ENCODE measurements at regions not wholly inside any gene's neighbourhood (a gene's known extent, or its start where the extent isn't known, plus 50 kb on each side); places are given as distances from the start of the nearest gene placed in this dataset.

GRCh38 chr10:56116684-56117083 is 244.4 kb downstream of the ZWINT start:
- no peak overlapping the region for H3K4ac ChIP-seq (ENCODE audit: low read depth, low read length)
- H3K79me1 ChIP-seq (ENCODE audit: low read length) = no peaks in the 10 kb centered on the region
- H2BK120ac ChIP-seq (ENCODE audit: insufficient read depth, low read length, poor library complexity) = no peak overlapping the region
- no peak overlapping the region for H4K8ac ChIP-seq (ENCODE audit: low read depth, low read length)
- no peak overlapping the region for H3K14ac ChIP-seq (ENCODE audit: low read length)
- no peaks in the 10 kb centered on the region for H3K36me3 ChIP-seq (ENCODE audit: control insufficient read depth in 1 of 2, insufficient read depth in 2 of 2, low read length in 2 of 2)
- no peak overlapping the region for H3K23ac ChIP-seq (ENCODE audit: low read length)
- H3K18ac ChIP-seq (ENCODE audit: low read length) = no peak overlapping the region
- H2BK12ac ChIP-seq (ENCODE audit: low read length) = no peak overlapping the region
- H3K4me1 ChIP-seq (ENCODE audit: control insufficient read depth in 1 of 2, insufficient read depth in 2 of 2, low read length in 2 of 2) = no peaks in the 10 kb centered on the region
- H4K12ac ChIP-seq (ENCODE audit: low read depth, low read length) = no peak overlapping the region
- no peak overlapping the region for H2BK5ac ChIP-seq (ENCODE audit: low read depth, low read length, poor library complexity)
- no peak overlapping the region for H3K4me2 ChIP-seq (ENCODE audit: low read length)
- H3K27me3 ChIP-seq (ENCODE audit: insufficient read depth, low read length) = no peaks in the 10 kb centered on the region
- H4K91ac ChIP-seq (ENCODE audit: low read depth, low read length) = no peak overlapping the region
- no peak for DNase-seq
- no peak overlapping the region for H2AK5ac ChIP-seq (ENCODE audit: low read length)
- no peaks in the 10 kb centered on the region for H3K9me3 ChIP-seq (ENCODE audit: insufficient read depth, low read depth, low read length)
- no peak overlapping the region for H2AFZ ChIP-seq (ENCODE audit: insufficient read depth, low read length, poor library complexity)
- H3K4me3 ChIP-seq (ENCODE audit: low read depth, low read length) = no peak overlapping the region
- H3K9ac ChIP-seq (ENCODE audit: low read length) = no peak overlapping the region
- H3K79me2 ChIP-seq (ENCODE audit: control insufficient read depth, insufficient read depth, low read length, poor library complexity) = no peaks in the 10 kb centered on the region
- WGBS (ENCODE audit: extremely low coverage, insufficient coverage, insufficient read length) = no CpG with 5 or more reads among the region's 1 CpG
- no peak overlapping the region for H3K27ac ChIP-seq (ENCODE audit: low read depth, low read length)

GRCh38 chr10:56109454-56109853 is 251.6 kb downstream of the ZWINT start:
- Histone ChIP-seq H3K79me2 (ENCODE audit: control insufficient read depth, insufficient read depth, low read length, poor library complexity) (no peaks in the 10 kb centered on the region), H4K12ac (ENCODE audit: low read depth, low read length) (no peak overlapping the region), H4K8ac (ENCODE audit: low read depth, low read length) (no peak overlapping the region), H2AK5ac (ENCODE audit: low read length) (no peak overlapping the region), H3K79me1 (ENCODE audit: low read length) (no peaks in the 10 kb centered on the region), H3K18ac (ENCODE audit: low read length) (no peak overlapping the region), H3K4me3 (ENCODE audit: low read depth, low read length) (no peak overlapping the region), H3K14ac (ENCODE audit: low read length) (no peak overlapping the region), H3K4me1 (ENCODE audit: control insufficient read depth in 1 of 2, insufficient read depth in 2 of 2, low read length in 2 of 2) (no peaks in the 10 kb centered on the region), H2BK120ac (ENCODE audit: insufficient read depth, low read length, poor library complexity) (no peak overlapping the region), H3K36me3 (ENCODE audit: control insufficient read depth in 1 of 2, insufficient read depth in 2 of 2, low read length in 2 of 2) (no peaks in the 10 kb centered on the region), H3K27me3 (ENCODE audit: insufficient read depth, low read length) (no peaks in the 10 kb centered on the region), H3K9me3 (ENCODE audit: insufficient read depth, low read depth, low read length) (no peaks in the 10 kb centered on the region), H4K91ac (ENCODE audit: low read depth, low read length) (no peak overlapping the region), H3K4ac (ENCODE audit: low read depth, low read length) (no peak overlapping the region), H3K23ac (ENCODE audit: low read length) (no peak overlapping the region), H2BK5ac (ENCODE audit: low read depth, low read length, poor library complexity) (no peak overlapping the region), H2BK12ac (ENCODE audit: low read length) (no peak overlapping the region), H3K27ac (ENCODE audit: low read depth, low read length) (no peak overlapping the region), H3K4me2 (ENCODE audit: low read length) (no peak overlapping the region), H2AFZ (ENCODE audit: insufficient read depth, low read length, poor library complexity) (no peak overlapping the region), H3K9ac (ENCODE audit: low read length) (no peak overlapping the region)
- DNase-seq = no peak
- WGBS (ENCODE audit: extremely low coverage, insufficient coverage, insufficient read length) = no CpG with 5 or more reads among the region's 13 CpGs

- Histone ChIP-seq H3K79me1 (ENCODE audit: low read length) (no peaks in the 10 kb centered on the region), H4K8ac (ENCODE audit: low read depth, low read length) (no peak overlapping the region), H4K12ac (ENCODE audit: low read depth, low read length) (no peak overlapping the region), H2BK120ac (ENCODE audit: insufficient read depth, low read length, poor library complexity) (no peak overlapping the region), H3K4ac (ENCODE audit: low read depth, low read length) (no peak overlapping the region), H3K27me3 (ENCODE audit: insufficient read depth, low read length) (no peaks in the 10 kb centered on the region), H3K9me3 (ENCODE audit: insufficient read depth, low read depth, low read length) (no peaks in the 10 kb centered on the region), H3K4me1 (ENCODE audit: control insufficient read depth in 1 of 2, insufficient read depth in 2 of 2, low read length in 2 of 2) (no peaks in the 10 kb centered on the region), H4K91ac (ENCODE audit: low read depth, low read length) (no peak overlapping the region), H3K79me2 (ENCODE audit: control insufficient read depth, insufficient read depth, low read length, poor library complexity) (no peaks in the 10 kb centered on the region), H3K4me3 (ENCODE audit: low read depth, low read length) (no peak overlapping the region), H3K9ac (ENCODE audit: low read length) (no peak overlapping the region), H3K23ac (ENCODE audit: low read length) (no peak overlapping the region), H3K18ac (ENCODE audit: low read length) (no peak overlapping the region), H2BK12ac (ENCODE audit: low read length) (no peak overlapping the region), H3K36me3 (ENCODE audit: control insufficient read depth in 1 of 2, insufficient read depth in 2 of 2, low read length in 2 of 2) (no peaks in the 10 kb centered on the region), H3K27ac (ENCODE audit: low read depth, low read length) (no peak overlapping the region), H3K14ac (ENCODE audit: low read length) (no peak overlapping the region), H2BK5ac (ENCODE audit: low read depth, low read length, poor library complexity) (no peak overlapping the region), H2AK5ac (ENCODE audit: low read length) (no peak overlapping the region), H3K4me2 (ENCODE audit: low read length) (no peak overlapping the region), H2AFZ (ENCODE audit: insufficient read depth, low read length, poor library complexity) (no peak overlapping the region)
- WGBS (ENCODE audit: extremely low coverage, insufficient coverage, insufficient read length) = no CpG with 5 or more reads among the region's 4 CpGs
- DNase-seq = no peak
Measured at GRCh38 chr10:56104923-56105322, 256.1 kb downstream of the ZWINT start.

GRCh38 chr10:56104487-56104886 is 256.6 kb downstream of the ZWINT start:
- no peak overlapping the region for H4K12ac ChIP-seq (ENCODE audit: low read depth, low read length)
- H2BK5ac ChIP-seq (ENCODE audit: low read depth, low read length, poor library complexity) = no peak overlapping the region
- no CpG with 5 or more reads among the region's 3 CpGs for WGBS (ENCODE audit: extremely low coverage, insufficient coverage, insufficient read length)
- no peaks in the 10 kb centered on the region for H3K9me3 ChIP-seq (ENCODE audit: insufficient read depth, low read depth, low read length)
- no peak overlapping the region for H4K91ac ChIP-seq (ENCODE audit: low read depth, low read length)
- no peak overlapping the region for H3K23ac ChIP-seq (ENCODE audit: low read length)
- no peak overlapping the region for H2BK120ac ChIP-seq (ENCODE audit: insufficient read depth, low read length, poor library complexity)
- H4K8ac ChIP-seq (ENCODE audit: low read depth, low read length) = no peak overlapping the region
- no peaks in the 10 kb centered on the region for H3K36me3 ChIP-seq (ENCODE audit: control insufficient read depth in 1 of 2, insufficient read depth in 2 of 2, low read length in 2 of 2)
- H3K79me2 ChIP-seq (ENCODE audit: control insufficient read depth, insufficient read depth, low read length, poor library complexity) = no peaks in the 10 kb centered on the region
- DNase-seq = no peak
- H3K79me1 ChIP-seq (ENCODE audit: low read length) = no peaks in the 10 kb centered on the region
- H2AFZ ChIP-seq (ENCODE audit: insufficient read depth, low read length, poor library complexity) = no peak overlapping the region
- no peak overlapping the region for H3K18ac ChIP-seq (ENCODE audit: low read length)
- H3K4me2 ChIP-seq (ENCODE audit: low read length) = no peak overlapping the region
- no peak overlapping the region for H2BK12ac ChIP-seq (ENCODE audit: low read length)
- H3K27ac ChIP-seq (ENCODE audit: low read depth, low read length) = no peak overlapping the region
- H3K4ac ChIP-seq (ENCODE audit: low read depth, low read length) = no peak overlapping the region
- H3K4me1 ChIP-seq (ENCODE audit: control insufficient read depth in 1 of 2, insufficient read depth in 2 of 2, low read length in 2 of 2) = no peaks in the 10 kb centered on the region
- no peaks in the 10 kb centered on the region for H3K27me3 ChIP-seq (ENCODE audit: insufficient read depth, low read length)
- no peak overlapping the region for H3K14ac ChIP-seq (ENCODE audit: low read length)
- H3K4me3 ChIP-seq (ENCODE audit: low read depth, low read length) = no peak overlapping the region
- H2AK5ac ChIP-seq (ENCODE audit: low read length) = no peak overlapping the region
- no peak overlapping the region for H3K9ac ChIP-seq (ENCODE audit: low read length)

GRCh38 chr10:56096226-56096517 is 264.9 kb downstream of the ZWINT start:
- Histone ChIP-seq H2BK5ac (ENCODE audit: low read depth, low read length, poor library complexity) (no peak overlapping the region), H3K27ac (ENCODE audit: low read depth, low read length) (no peak overlapping the region), H2AK5ac (ENCODE audit: low read length) (no peak overlapping the region), H3K79me1 (ENCODE audit: low read length) (no peaks in the 10 kb centered on the region), H4K91ac (ENCODE audit: low read depth, low read length) (no peak overlapping the region), H3K9ac (ENCODE audit: low read length) (no peak overlapping the region), H3K4me3 (ENCODE audit: low read depth, low read length) (no peak overlapping the region), H3K23ac (ENCODE audit: low read length) (no peak overlapping the region), H3K27me3 (ENCODE audit: insufficient read depth, low read length) (no peaks in the 10 kb centered on the region), H3K4me2 (ENCODE audit: low read length) (no peak overlapping the region), H3K36me3 (ENCODE audit: control insufficient read depth in 1 of 2, insufficient read depth in 2 of 2, low read length in 2 of 2) (no peaks in the 10 kb centered on the region), H3K79me2 (ENCODE audit: control insufficient read depth, insufficient read depth, low read length, poor library complexity) (no peaks in the 10 kb centered on the region), H3K4ac (ENCODE audit: low read depth, low read length) (no peak overlapping the region), H3K14ac (ENCODE audit: low read length) (no peak overlapping the region), H2AFZ (ENCODE audit: insufficient read depth, low read length, poor library complexity) (no peak overlapping the region), H2BK120ac (ENCODE audit: insufficient read depth, low read length, poor library complexity) (no peak overlapping the region), H2BK12ac (ENCODE audit: low read length) (no peak overlapping the region), H3K9me3 (ENCODE audit: insufficient read depth, low read depth, low read length) (peaks cover 6% of the 10 kb centered on the region), H4K12ac (ENCODE audit: low read depth, low read length) (no peak overlapping the region), H4K8ac (ENCODE audit: low read depth, low read length) (no peak overlapping the region), H3K4me1 (ENCODE audit: control insufficient read depth in 1 of 2, insufficient read depth in 2 of 2, low read length in 2 of 2) (no peaks in the 10 kb centered on the region), H3K18ac (ENCODE audit: low read length) (no peak overlapping the region)
- no CpG with 5 or more reads among the region's 2 CpGs for WGBS (ENCODE audit: extremely low coverage, insufficient coverage, insufficient read length)
- DNase-seq = no peak

Measured in trophoblast cell (in vitro differentiated cells and primary cell).